Activated effector memory CD4-positive, alpha-beta T cell treated with Interleukin-2 at 50 U/mL for 16 hours (primary cell): ENCODE measurements at regions not wholly inside any gene's neighbourhood (a gene's known extent, or its start where the extent isn't known, plus 50 kb on each side); places are given as distances from the start of the nearest gene placed in this dataset.

Experiments
- DNase-seq: peaks from one replicate; pipeline ENCODE4 v3.0.0-alpha.2; 2020

- no peak for DNase-seq
Observed at GRCh38 chr4:158007566-158007965, 165.3 kb downstream of the GASK1B start.

- DNase-seq = no peak
Observed at GRCh38 chr4:158006990-158007389, 165.8 kb downstream of the GASK1B start.

GRCh38 chr4:158005021-158005420 lies 167.8 kb downstream of the GASK1B start:
- no peak for DNase-seq

- DNase-seq = no peak
Observed at GRCh38 chr4:158004101-158004500, 168.7 kb downstream of the GASK1B start.

- DNase-seq = no peak
Observed at GRCh38 chr4:158003212-158003611, 169.6 kb downstream of the GASK1B start.

- DNase-seq = no peak
Observed at GRCh38 chr4:158002173-158002572, 170.7 kb downstream of the GASK1B start.

GRCh38 chr4:158001756-158002155 lies 171.1 kb downstream of the GASK1B start:
- no peak for DNase-seq

GRCh38 chr4:157999723-158000122 lies 173.1 kb downstream of the GASK1B start:
- DNase-seq = no peak

- no peak for DNase-seq
Observed at GRCh38 chr4:157997296-157997695, 175.5 kb downstream of the GASK1B start.

GRCh38 chr4:157996061-157997028 lies 176.5 kb downstream of the GASK1B start:
- no peak for DNase-seq

GRCh38 chr4:157994863-157995262 lies 178.0 kb downstream of the GASK1B start:
- DNase-seq = no peak

GRCh38 chr4:157992948-157993839 lies 179.6 kb downstream of the GASK1B start:
- no peak for DNase-seq

GRCh38 chr4:157992038-157992705 lies 180.7 kb downstream of the GASK1B start:
- no peak for DNase-seq

- no peak for DNase-seq
Observed at GRCh38 chr4:157988641-157989040, 184.2 kb downstream of the GASK1B start.

GRCh38 chr4:157984285-157984911 lies 188.4 kb downstream of the GASK1B start:
- DNase-seq = no peak

GRCh38 chr4:157983300-157983699 lies 189.5 kb downstream of the GASK1B start:
- DNase-seq = no peak

- DNase-seq = no peak
Observed at GRCh38 chr4:157980158-157980557, 192.7 kb downstream of the GASK1B start.

- peak; percentile 2 for DNase-seq
Observed at GRCh38 chr4:157978680-157979361, 194.0 kb downstream of the GASK1B start.

- DNase-seq = no peak
Observed at GRCh38 chr4:157977086-157977485, 195.7 kb downstream of the GASK1B start.

GRCh38 chr4:157973297-157973696 lies 199.5 kb downstream of the GASK1B start:
- no peak for DNase-seq

GRCh38 chr4:157964463-157964862 lies 208.4 kb downstream of the GASK1B start:
- no peak for DNase-seq
